ENCODE measurements at regions not wholly inside any gene's neighbourhood (a gene's known extent, or its start where the extent isn't known, plus 50 kb on each side); places are given as distances from the start of the nearest gene placed in this dataset.

DNA sequence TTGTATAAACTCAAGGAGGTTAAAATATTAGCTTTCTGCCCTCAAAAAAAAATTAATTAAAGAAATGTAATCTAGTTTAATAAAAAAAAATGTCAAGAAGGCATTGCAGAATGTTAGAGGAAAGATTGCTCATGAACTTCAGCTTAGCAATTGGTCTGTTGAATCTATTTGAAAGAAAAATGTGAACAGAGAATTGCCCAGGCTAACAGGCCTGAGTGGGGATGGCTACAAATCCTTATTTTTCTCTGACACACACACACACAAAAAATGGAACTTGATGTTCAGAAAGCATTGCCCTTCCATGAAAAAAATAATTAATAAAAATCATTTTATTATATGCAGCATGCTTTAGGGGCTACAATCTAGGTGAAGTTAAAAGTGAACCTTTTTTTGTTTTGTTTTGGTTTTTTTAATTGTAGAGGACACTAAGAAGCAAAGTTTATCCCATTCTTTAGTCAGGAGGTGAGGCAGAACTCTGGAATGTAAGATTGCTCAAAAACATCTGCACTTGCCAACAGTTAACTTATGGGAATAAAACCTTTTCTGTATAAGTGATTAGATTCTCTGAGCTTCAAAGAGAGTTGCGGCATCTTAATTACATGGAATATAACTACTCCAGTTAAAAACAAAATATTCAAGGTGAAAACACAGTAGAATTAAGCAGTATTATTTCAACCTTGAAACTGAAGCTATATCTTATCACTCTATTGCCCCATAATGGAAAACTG, 658.5 kb upstream of the ADGRL2 start:
- no peak for DNase-seq (ENCODE audit: low read depth, low spot score)
- no peak overlapping the region for H3K27ac ChIP-seq

DNA sequence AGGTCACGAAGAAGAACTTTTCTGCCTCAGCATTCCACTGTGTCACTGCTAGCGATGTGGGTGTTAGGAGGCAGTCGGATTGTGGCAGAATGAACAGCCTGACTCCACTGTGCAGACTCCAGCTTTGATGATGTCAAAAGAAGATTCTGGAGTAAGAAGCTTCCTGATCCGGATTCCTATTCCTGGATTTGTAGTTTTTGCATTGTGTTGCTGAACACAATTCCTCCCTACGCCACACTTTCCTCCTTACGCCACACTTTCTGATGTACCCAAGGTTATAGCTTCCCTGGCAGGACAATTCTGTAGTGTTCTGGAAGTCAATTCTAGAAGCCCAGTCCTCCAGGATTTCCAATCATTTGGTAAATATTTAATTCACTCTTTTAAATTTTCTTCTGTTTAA, 665.2 kb upstream of the ADGRL2 start:
- Histone ChIP-seq H3K36me3 (ENCODE audit: insufficient read depth, low read length) (no peaks in the 10 kb centered on the region), H3K9me3 (ENCODE audit: low read depth, low read length) (no peaks in the 10 kb centered on the region), H3K4me3 (no peak overlapping the region), H3K27ac (no peak overlapping the region), H3K9ac (ENCODE audit: insufficient read length) (no peak overlapping the region)
- TF ChIP-seq POLR2AphosphoS5 (IDR thresholded peaks at IDR 0.05; ENCODE audit: borderline replicate concordance, low read depth, low read length) (no peak), EZH2 (IDR thresholded peaks at IDR 0.05) (no peak), FOXP2 (optimal IDR thresholded peaks at IDR 0.05; ENCODE audit: control extremely low read depth, extremely low read length, insufficient read depth) (no peak)
- DNase-seq (ENCODE audit: low read depth, low spot score): no peak

More for the DNA sequence above, 658.5 kb upstream of the ADGRL2 start:
- no peaks in the 10 kb centered on the region for H3K36me3 ChIP-seq (ENCODE audit: insufficient read depth, low read length)
- no peaks in the 10 kb centered on the region for H3K9me3 ChIP-seq (ENCODE audit: low read depth, low read length)
- H3K9ac ChIP-seq (ENCODE audit: insufficient read length): no peak overlapping the region
- H3K4me3 ChIP-seq: no peak overlapping the region
- no peak for TF ChIP-seq POLR2AphosphoS5 (IDR thresholded peaks at IDR 0.05; ENCODE audit: borderline replicate concordance, low read depth, low read length)
- no peak for TF ChIP-seq EZH2 (IDR thresholded peaks at IDR 0.05)
- TF ChIP-seq FOXP2 (optimal IDR thresholded peaks at IDR 0.05; ENCODE audit: control extremely low read depth, extremely low read length, insufficient read depth): no peak

DNA sequence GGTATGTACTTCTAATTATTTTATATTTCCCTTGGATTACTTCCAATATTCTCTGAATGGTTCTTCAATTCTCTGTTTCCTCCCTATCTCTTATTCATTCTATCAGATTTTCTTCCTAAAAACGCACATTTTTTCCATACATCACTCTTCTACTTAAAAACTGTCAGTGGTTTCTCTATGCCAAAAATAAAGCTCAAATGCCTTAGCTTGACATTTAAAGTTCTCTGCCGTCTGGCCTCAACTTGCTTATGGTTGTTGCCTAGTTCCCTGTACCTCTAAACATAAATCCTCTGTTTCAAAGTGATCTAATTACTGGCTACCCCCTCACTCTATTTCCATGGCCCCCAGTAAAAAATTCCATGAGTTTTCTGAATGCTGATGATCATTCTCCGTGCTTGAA, 671.0 kb upstream of the ADGRL2 start:
- H3K36me3 ChIP-seq (ENCODE audit: insufficient read depth, low read length): no peaks in the 10 kb centered on the region
- H3K9ac ChIP-seq (ENCODE audit: insufficient read length): no peak overlapping the region
- H3K4me3 ChIP-seq: no peak overlapping the region
- no peaks in the 10 kb centered on the region for H3K9me3 ChIP-seq (ENCODE audit: low read depth, low read length)
- H3K27ac ChIP-seq: peak overlapping the region; percentile 10; the same call in 1 of the 2 replicates
- no peak for DNase-seq (ENCODE audit: low read depth, low spot score)
- no peak for TF ChIP-seq FOXP2 (optimal IDR thresholded peaks at IDR 0.05; ENCODE audit: control extremely low read depth, extremely low read length, insufficient read depth)
- no peak for TF ChIP-seq EZH2 (IDR thresholded peaks at IDR 0.05)
- TF ChIP-seq POLR2AphosphoS5 (IDR thresholded peaks at IDR 0.05; ENCODE audit: borderline replicate concordance, low read depth, low read length): no peak

DNA sequence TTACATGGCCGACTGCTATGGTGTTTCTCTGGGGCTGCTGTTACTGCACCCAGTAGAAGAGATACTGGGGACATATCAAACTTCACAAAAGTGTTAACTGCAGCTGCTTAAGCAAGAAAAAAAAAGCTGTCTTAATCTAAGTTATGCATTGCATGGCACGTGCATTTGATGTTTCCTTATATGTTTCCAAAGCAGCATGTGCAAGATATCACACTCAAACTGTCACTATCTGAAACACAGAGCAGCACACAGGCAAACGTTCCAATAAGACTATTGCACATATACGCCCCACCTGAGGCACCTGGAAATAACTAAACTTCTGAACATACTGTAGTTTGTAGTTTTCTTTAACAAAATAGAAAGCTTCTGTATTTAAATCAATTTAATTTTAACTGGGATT, 671.4 kb upstream of the ADGRL2 start:
- no peaks in the 10 kb centered on the region for H3K9me3 ChIP-seq (ENCODE audit: low read depth, low read length)
- H3K4me3 ChIP-seq: no peak overlapping the region
- 0 out of 2 replicates have a peak overlapping the region, but pooled peaks have one; percentile 10 for H3K27ac ChIP-seq
- no peaks in the 10 kb centered on the region for H3K36me3 ChIP-seq (ENCODE audit: insufficient read depth, low read length)
- TF ChIP-seq FOXP2 (optimal IDR thresholded peaks at IDR 0.05; ENCODE audit: control extremely low read depth, extremely low read length, insufficient read depth): no peak
- TF ChIP-seq POLR2AphosphoS5 (IDR thresholded peaks at IDR 0.05; ENCODE audit: borderline replicate concordance, low read depth, low read length): no peak
- TF ChIP-seq EZH2 (IDR thresholded peaks at IDR 0.05): no peak
- no peak overlapping the region for H3K9ac ChIP-seq (ENCODE audit: insufficient read length)
- no peak for DNase-seq (ENCODE audit: low read depth, low spot score)

DNA sequence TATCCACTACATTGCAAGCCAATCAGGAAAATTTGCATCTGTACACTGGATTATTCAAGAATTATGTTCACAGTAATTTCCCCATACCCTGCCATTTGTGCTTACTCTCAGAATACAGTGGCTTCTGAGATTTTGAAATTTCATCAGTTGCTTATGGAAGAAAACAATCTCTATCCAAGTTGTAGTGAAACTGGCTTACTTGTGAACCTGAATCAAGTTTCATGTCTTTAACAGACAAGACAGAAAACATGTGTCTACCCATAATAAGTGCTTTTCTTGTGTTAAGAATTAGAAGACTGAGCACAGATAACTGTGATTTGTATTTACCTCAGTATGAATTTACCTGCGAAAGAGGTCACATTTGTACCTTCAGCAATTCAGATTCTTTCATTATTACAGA, 672.7 kb upstream of the ADGRL2 start:
- Histone ChIP-seq H3K36me3 (ENCODE audit: insufficient read depth, low read length) (no peaks in the 10 kb centered on the region), H3K4me3 (no peak overlapping the region), H3K27ac (no peak overlapping the region), H3K9ac (ENCODE audit: insufficient read length) (no peak overlapping the region), H3K9me3 (ENCODE audit: low read depth, low read length) (no peaks in the 10 kb centered on the region)
- TF ChIP-seq FOXP2 (optimal IDR thresholded peaks at IDR 0.05; ENCODE audit: control extremely low read depth, extremely low read length, insufficient read depth): no peak
- TF ChIP-seq EZH2 (IDR thresholded peaks at IDR 0.05): no peak
- TF ChIP-seq POLR2AphosphoS5 (IDR thresholded peaks at IDR 0.05; ENCODE audit: borderline replicate concordance, low read depth, low read length): no peak
- no peak for DNase-seq (ENCODE audit: low read depth, low spot score)

DNA sequence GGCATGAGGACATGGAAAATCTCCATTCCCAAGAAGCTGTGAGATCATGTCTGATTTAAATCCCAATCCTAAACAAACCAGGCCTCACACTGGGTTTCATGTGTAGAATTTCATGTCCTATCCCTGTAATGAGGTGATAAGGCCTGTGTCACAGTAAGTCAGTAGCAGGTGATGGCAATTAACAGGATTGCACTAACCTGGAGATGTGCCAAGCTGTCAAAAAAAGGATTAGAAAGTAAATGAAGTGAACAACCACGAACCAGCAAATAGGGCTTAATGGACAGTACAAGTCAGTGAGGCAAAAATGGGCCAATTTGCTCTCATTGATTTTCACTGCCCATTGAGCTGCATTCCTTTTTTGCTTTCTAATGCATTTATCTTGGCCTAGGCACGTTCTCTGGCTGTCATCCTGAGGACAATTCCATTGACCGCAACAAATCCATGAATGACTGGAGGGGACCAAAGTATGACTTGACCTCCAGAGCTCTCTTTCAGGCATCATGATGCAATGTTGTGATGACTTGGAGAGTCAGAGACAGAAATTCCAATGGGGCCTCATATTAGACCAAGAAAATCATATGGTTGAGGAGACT, 673.6 kb upstream of the ADGRL2 start:
- H3K4me3 ChIP-seq: no peak overlapping the region
- H3K9ac ChIP-seq (ENCODE audit: insufficient read length): no peak overlapping the region
- no peak overlapping the region for H3K27ac ChIP-seq
- H3K36me3 ChIP-seq (ENCODE audit: insufficient read depth, low read length): no peaks in the 10 kb centered on the region
- no peak for DNase-seq (ENCODE audit: low read depth, low spot score)
- no peaks in the 10 kb centered on the region for H3K9me3 ChIP-seq (ENCODE audit: low read depth, low read length)
- TF ChIP-seq FOXP2 (optimal IDR thresholded peaks at IDR 0.05; ENCODE audit: control extremely low read depth, extremely low read length, insufficient read depth) (no peak), POLR2AphosphoS5 (IDR thresholded peaks at IDR 0.05; ENCODE audit: borderline replicate concordance, low read depth, low read length) (no peak), EZH2 (IDR thresholded peaks at IDR 0.05) (no peak)

DNA sequence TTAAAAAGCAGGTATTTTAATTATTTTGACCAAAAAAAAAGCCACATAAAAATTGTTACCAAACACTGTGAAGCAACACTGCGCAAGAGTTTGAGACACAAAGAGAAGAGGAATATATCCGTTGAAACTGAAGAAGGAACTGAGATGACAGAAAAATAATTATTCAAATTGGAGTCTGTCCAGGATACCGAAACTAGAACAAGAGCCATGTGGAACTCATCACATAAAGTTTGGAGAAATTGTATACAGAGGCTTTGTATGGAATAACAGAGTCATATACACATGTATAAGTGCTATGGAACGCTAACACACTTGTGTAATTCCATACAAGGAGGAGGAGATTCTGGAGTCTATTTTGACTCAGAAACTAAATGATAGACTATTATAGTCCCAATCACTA, 675.1 kb upstream of the ADGRL2 start:
- peak; percentile 20 for DNase-seq (ENCODE audit: low read depth, low spot score)
- no peaks in the 10 kb centered on the region for H3K9me3 ChIP-seq (ENCODE audit: low read depth, low read length)

DNA sequence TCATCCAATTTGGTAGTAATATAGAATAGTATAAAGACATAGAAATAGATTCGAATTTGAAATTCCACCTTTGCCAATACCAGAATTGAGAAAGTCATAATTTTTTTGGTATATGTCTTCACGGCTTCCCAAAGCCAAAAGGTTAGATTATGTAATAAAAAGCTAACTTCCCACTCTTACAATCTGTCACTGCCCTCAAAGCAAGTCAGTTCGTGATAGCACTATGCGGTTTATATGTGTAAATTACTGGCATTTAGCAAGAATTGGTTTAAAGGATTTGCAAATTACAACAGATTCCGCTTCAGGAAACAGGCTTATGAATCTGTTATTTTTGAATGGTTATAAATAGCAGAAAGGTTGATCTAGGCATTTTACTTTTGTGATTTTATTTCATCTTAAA, 679.4 kb upstream of the ADGRL2 start:
- no peaks in the 10 kb centered on the region for H3K36me3 ChIP-seq (ENCODE audit: insufficient read depth, low read length)
- no peak for TF ChIP-seq EZH2 (IDR thresholded peaks at IDR 0.05)
- TF ChIP-seq POLR2AphosphoS5 (IDR thresholded peaks at IDR 0.05; ENCODE audit: borderline replicate concordance, low read depth, low read length): no peak
- no peak for TF ChIP-seq FOXP2 (optimal IDR thresholded peaks at IDR 0.05; ENCODE audit: control extremely low read depth, extremely low read length, insufficient read depth)
- no peak overlapping the region for H3K4me3 ChIP-seq
- no peaks in the 10 kb centered on the region for H3K9me3 ChIP-seq (ENCODE audit: low read depth, low read length)
- H3K9ac ChIP-seq (ENCODE audit: insufficient read length): no peak overlapping the region
- DNase-seq (ENCODE audit: low read depth, low spot score): no peak
- no peak overlapping the region for H3K27ac ChIP-seq

More for the DNA sequence above, 675.1 kb upstream of the ADGRL2 start:
- TF ChIP-seq EZH2 (IDR thresholded peaks at IDR 0.05) (no peak), FOXP2 (optimal IDR thresholded peaks at IDR 0.05; ENCODE audit: control extremely low read depth, extremely low read length, insufficient read depth) (no peak), POLR2AphosphoS5 (IDR thresholded peaks at IDR 0.05; ENCODE audit: borderline replicate concordance, low read depth, low read length) (no peak)
- peak overlapping the region; percentile 35 for H3K27ac ChIP-seq
- no peak overlapping the region for H3K9ac ChIP-seq (ENCODE audit: insufficient read length)
- peak overlapping the region; percentile 8; the same call in 1 of the 2 replicates for H3K4me3 ChIP-seq
- H3K36me3 ChIP-seq (ENCODE audit: insufficient read depth, low read length): no peaks in the 10 kb centered on the region

Data from SK-N-MC (cell line).